Fibroblast of lung (primary cell): ENCODE measurements at regions not wholly inside any gene's neighbourhood (a gene's known extent, or its start where the extent isn't known, plus 50 kb on each side); places are given as distances from the start of the nearest gene placed in this dataset.

Experiments
- CTCF ChIP-seq, 2 donors: IDR thresholded peaks in 1 of 2; conservative IDR thresholded peaks in 1 of 2; 1 replicate in 1 of 2; 2 replicates in 1 of 2; pipeline ENCODE4 v1.5.1; 2011 to 2012; ENCODE audit warnings: low read length in 2 of 2, control low read depth in 1 of 2, inconsistent platforms in 1 of 2, low read depth in 1 of 2, mild to moderate bottlenecking in 1 of 2
- EZH2 ChIP-seq: IDR thresholded peaks from 2 replicates; pipeline ENCODE4 v1.5.1; 2012; ENCODE audit warnings: low read length, control low read depth, mild to moderate bottlenecking; ENCODE audit errors: missing control alignments

- TF ChIP-seq CTCF (conservative IDR thresholded peaks at IDR 0.05 in 1 of 2, IDR thresholded peaks at IDR 0.05 in 1 of 2; ENCODE audit: low read depth in 1 of 2, low read length in 2 of 2): no peak
- no peak for TF ChIP-seq EZH2
These were observed 149.5 kb upstream of the PTCH1 start for GRCh38 chr9:95666096-95666784.
